GM18909 (cell line): ENCODE measurements at regions not wholly inside any gene's neighbourhood (a gene's known extent, or its start where the extent isn't known, plus 50 kb on each side); places are given as distances from the start of the nearest gene placed in this dataset.

Experiments used
- ATAC-seq: cut with Tn5 transposase; IDR thresholded peaks from one replicate; pipeline ENCODE4 v1.9.1; 2021; ENCODE audit warnings: mild to moderate bottlenecking; ENCODE audit not compliant: unreplicated experiment, poor library complexity

DNA sequence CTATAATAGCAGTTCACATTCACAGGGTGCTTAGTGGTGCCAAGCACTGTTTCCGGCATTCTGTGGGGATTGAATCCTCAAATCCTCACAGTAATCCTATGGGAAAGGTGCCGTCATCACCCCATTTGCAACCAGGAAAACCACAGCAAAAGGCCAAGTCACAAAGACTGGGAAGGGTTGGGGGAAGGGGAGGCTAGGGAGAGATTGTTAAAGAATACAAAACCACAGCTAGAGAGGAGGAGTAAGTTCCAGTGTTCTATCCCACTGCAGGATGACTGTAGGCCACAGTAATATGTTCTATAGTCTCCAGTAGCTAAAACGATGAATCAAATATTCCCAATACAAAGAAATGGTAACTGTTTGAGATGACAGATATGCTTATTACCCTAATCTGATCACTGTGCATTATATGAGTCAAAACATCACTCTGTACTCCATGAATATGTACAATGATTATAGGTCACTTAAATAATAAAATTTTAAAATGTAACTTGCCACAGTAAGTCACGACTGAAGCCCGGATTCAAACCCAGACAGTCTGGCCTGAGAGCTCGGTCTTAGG, 256.8 kb downstream of the TOMM20 start:
- no peak for ATAC-seq

DNA sequence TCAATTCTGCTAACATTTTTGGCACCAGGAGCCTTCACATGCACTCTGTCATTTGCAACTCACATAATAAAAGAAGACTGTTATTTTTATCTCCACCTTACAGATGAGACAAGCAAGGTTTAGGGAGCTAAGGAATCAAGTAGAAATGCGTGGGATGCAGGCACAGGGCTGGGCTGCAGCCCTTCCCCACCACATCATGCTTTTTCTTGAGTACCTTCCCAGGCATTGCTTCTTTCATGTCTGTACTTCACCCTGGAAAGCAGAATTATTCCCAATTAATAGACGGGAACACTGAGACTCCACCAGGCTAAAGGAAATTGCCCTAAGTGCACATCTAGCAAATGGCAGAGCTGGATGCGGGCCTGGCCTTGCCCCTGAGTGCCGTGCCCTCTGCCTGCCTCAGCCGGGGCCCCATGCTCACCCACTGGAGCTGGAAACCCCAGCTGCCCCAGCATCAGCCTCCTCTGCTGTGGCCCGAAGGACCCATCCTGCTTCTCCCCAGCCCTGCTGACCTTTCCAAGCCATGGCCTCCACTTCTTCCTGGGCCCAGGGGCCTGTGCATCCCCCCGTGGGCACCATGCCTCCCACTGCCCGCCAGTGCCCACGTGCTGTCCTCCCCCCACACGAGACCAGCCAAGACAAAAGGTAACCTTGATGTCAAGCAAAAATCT, 257.5 kb downstream of the TOMM20 start:
- no peak for ATAC-seq

DNA sequence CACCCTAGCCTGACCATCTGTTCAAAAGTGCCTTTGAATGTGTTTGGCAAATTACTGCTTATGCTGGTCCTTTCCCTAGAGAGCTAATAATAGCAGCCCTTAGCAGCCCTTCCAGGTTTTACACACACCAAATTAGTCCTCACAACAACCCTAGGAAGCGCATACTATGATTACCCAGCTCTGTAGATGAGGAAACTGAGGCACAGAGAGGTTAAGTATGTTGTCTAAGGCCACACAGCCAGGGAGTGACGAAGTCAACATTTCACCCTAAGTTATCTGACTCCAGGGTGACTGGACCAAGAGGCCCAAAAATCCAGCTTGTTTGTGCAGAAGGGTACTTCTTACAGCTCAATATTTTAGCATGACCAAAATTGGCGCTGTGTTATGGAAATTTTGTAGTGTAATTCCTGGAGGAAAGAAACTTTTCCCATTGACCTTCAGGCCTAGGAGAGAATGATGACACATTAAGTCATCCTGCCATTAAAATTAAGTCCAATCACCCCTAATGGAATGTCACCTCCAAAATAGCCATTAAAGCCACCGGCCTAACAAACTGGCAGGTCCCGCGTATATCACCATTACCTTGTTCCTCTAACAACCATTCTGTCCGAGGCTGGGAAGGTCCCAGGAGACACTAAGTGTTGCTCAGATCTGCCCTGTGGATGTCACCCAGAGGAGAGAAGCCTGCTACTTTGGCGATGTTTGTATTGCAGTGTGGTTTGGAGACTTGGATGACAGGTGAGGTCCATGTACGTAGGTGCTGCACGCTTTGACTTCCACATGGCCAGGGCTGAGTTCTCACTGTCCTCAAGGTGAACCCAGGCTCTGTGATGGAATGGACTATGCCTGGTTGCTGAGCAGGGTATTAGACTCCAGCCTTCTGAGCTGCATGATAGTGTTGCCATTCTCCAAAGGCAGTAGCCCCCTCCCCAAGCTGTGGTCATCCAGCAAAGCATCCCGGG, 258.3 kb downstream of the TOMM20 start:
- no peak for ATAC-seq

- no peak for ATAC-seq
Measured at GRCh38 chr1:234869182-234870019, 259.2 kb downstream of the TOMM20 start.

DNA sequence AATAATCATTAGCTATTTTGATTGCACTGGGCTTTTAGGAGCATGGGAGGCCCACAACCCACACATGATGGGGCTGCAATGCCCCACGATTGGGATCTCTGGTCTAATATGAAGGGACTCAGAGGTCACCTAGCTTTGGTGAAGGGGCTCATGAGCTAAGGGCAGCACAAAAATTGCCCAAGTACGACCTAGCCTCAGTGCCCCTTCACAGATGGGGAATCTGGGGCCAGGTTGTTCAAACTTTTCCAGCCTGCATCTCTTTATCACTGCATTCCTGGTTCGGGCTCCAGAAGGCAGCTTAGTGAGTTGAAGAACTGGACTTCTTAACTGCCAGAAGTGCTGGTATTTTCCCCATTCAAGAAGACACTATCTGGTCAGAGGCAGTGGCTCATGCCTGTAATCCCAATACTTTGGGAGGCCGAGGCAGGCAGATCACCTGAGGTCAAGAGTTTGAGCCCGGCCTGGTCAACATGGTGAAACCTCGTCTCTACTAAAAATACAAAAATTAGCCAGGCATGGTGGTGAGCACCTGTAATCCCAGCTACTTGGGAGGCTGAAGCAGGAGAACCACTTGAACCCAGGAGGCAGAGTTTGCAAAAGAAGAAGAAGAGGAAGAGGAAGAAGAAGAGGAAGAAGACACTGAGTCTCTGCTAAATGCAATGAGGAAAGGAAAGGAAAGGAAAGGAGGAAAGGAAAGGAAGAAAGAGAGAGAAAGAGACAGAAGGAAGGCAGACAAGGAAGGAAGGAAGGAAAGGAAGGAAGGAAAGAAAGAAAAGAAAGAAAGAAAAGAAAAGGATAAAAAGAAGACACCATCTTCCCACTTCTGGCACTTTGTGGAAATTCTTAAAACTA, 258.5 kb upstream of the IRF2BP2 start:
- no peak for ATAC-seq

- no peak for ATAC-seq
Measured at GRCh38 chr1:234866007-234866866, 256.3 kb upstream of the IRF2BP2 start.

DNA sequence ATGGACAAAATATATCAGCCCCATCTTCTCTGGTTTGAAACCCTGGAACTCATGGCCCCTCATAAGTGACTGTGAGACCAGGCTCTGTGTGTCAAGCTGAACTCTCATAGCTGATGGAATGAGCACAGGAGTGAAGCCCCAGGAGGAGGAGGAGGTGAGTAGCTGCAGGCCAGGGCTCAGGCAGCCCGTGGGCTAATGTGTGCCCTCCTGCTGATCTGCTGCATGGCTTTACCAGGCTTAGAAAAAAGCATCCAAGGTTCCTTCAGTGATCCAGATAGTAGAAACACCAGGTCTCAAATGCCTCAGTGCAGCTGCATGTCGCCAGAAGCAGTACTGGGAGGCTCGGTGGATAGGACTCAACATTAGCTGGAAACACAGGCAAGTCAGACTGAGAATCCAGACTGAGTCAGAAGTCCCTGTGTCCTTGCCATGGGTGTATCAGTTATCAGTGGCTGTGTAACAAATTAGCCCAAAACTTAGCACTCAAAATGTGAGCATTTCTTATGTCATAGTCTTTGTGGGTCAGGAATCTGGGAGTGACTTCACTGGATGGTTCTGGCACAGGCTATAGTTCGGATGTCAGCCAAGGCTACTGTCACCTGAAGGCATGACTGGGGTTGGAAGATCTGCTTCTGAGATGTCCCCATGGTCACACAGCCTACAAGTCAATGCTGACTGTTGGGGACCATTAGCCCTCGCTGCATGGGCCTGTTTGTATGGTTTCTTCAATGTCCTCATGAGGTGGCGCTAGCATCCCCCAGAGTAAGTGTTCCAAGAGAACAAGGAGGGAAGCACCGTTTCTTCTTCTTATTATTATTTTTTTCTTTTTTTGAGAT, 255.4 kb upstream of the IRF2BP2 start:
- ATAC-seq, result no peak

GRCh38 chr1:234864116-234864515, 254.1 kb upstream of the IRF2BP2 start:
- no peak for ATAC-seq

GRCh38 chr1:234863551-234863971, 253.6 kb upstream of the IRF2BP2 start:
- ATAC-seq, result no peak

DNA sequence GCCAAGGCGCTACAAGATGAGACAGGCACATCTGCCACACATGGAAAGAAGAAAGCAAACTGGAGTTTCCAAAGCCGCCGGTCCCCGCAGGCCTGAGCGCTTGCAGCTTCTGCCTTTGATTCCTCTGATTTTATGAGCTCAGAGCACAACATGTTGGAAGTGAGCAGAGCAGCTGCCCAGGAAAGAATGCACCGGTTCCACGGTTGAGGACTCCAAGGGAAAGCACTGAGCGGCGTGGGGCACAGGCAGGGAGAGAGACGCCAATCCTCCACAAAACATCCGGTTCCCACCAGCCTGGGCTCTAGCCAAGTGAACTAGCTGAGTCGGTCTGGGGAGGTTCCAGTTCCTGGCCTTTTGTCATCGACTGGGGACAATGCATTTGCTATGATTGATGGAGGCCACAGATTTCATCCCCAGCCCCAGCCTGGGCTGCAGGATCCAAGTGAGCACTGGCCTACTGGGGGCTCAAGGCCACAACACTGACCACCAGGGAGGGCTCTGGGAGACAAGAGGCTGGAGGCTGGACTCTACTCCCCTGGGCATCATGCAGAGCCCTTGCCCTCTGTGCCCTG, 253.1 kb upstream of the IRF2BP2 start:
- ATAC-seq, result no peak

GRCh38 chr1:234862360-234862943, 252.5 kb upstream of the IRF2BP2 start:
- ATAC-seq, result no peak

DNA sequence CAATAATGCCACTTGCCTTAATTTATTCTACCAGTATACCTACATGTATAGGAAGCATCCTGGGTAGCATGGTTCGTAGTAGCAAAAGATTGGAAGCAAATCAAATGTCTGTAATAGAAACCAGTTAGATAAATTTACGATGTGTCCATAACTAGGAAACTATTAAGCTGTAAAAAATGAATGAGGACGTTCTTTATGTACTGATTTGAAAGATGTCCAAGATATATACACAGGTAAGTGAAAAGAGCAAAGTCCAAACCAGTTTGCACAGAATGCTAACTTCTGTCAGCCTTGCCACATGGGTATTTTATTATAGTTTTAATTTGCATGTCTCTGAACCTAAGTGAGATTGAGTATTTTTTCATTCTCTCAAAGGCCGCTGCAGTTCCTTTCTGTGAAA, 251.8 kb upstream of the IRF2BP2 start:
- ATAC-seq, result no peak

GRCh38 chr1:234861024-234861620, 251.1 kb upstream of the IRF2BP2 start:
- ATAC-seq, result no peak

GRCh38 chr1:234858722-234859121, 248.7 kb upstream of the IRF2BP2 start:
- ATAC-seq, result no peak

DNA sequence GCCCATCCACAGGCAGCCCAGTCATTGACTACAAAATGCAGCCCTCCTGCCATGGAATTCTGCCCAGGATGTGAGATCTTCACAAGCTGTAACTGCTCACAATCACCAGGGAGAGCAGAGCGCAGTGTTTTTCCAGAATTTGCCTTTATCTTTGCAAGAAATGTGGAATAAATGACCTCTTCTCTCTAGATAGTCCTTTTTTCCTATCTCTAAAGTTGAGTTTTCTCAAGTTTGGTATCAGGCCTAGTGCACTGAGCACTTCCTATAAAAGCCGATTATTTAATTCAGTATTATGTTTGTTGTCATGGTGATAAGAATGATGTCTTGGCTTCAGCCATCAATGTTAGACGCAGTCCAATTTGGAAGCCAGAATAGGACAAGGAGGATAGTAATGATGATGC, 246.9 kb upstream of the IRF2BP2 start:
- no peak for ATAC-seq

GRCh38 chr1:234855851-234856250, 245.9 kb upstream of the IRF2BP2 start:
- no peak for ATAC-seq

- no peak for ATAC-seq
Measured at GRCh38 chr1:234854645-234855039, 244.7 kb upstream of the IRF2BP2 start.
